Hippocampal formation (tissue), 2 donors: ENCODE measurements at regions not wholly inside any gene's neighbourhood (a gene's known extent, or its start where the extent isn't known, plus 50 kb on each side); places are given as distances from the start of the nearest gene placed in this dataset.

Source experiments
- DNase-seq, 2 donors: peaks; one replicate each; lab custom pipeline; 2025; lab: John Stamatoyannopoulos, UW

- DNase-seq: no peak
Measured at GRCh38 chr17:55634702-55635101, 88.0 kb downstream of the TMEM100 start.

- no peak for DNase-seq
Measured at GRCh38 chr17:55632893-55633292, 89.8 kb downstream of the TMEM100 start.

GRCh38 chr17:55632236-55632635 is 90.4 kb downstream of the TMEM100 start:
- DNase-seq: peak in 1 of 2 donors; percentile 9

- DNase-seq: no peak
Measured at GRCh38 chr17:55629995-55630394, 92.7 kb downstream of the TMEM100 start.

- no peak for DNase-seq
Measured at GRCh38 chr17:55625521-55625920, 97.1 kb downstream of the TMEM100 start.

- no peak for DNase-seq
Measured at GRCh38 chr17:55624772-55625433, 97.8 kb downstream of the TMEM100 start.

- DNase-seq: no peak
Measured at GRCh38 chr17:55622547-55622946, 100.1 kb downstream of the TMEM100 start.

- no peak for DNase-seq
Measured at GRCh38 chr17:55620945-55621344, 101.7 kb downstream of the TMEM100 start.

GRCh38 chr17:55620023-55620422 is 102.6 kb downstream of the TMEM100 start:
- DNase-seq: no peak

GRCh38 chr17:55617441-55617840 is 105.2 kb downstream of the TMEM100 start:
- DNase-seq: no peak

GRCh38 chr17:55614061-55614460 is 102.8 kb upstream of the SMIM36 start:
- DNase-seq: no peak

GRCh38 chr17:55612691-55613141 is 101.5 kb upstream of the SMIM36 start:
- DNase-seq: no peak

- DNase-seq: no peak
Measured at GRCh38 chr17:55607731-55608341, 96.6 kb upstream of the SMIM36 start.

- no peak for DNase-seq
Measured at GRCh38 chr17:55606488-55606815, 95.2 kb upstream of the SMIM36 start.

- DNase-seq: no peak
Measured at GRCh38 chr17:55605705-55606487, 94.6 kb upstream of the SMIM36 start.

- DNase-seq: no peak
Measured at GRCh38 chr17:55601874-55602364, 90.7 kb upstream of the SMIM36 start.

- no peak for DNase-seq
Measured at GRCh38 chr17:55598495-55598894, 87.2 kb upstream of the SMIM36 start.

GRCh38 chr17:55588446-55589242 is 77.4 kb upstream of the SMIM36 start:
- no peak for DNase-seq

- DNase-seq: no peak
Measured at GRCh38 chr17:55587608-55588139, 76.4 kb upstream of the SMIM36 start.

- no peak for DNase-seq
Measured at GRCh38 chr17:55585629-55586028, 74.4 kb upstream of the SMIM36 start.

- no peak for DNase-seq
Measured at GRCh38 chr17:55584861-55585260, 73.6 kb upstream of the SMIM36 start.
